B cell (primary cell): ENCODE measurements at regions not wholly inside any gene's neighbourhood (a gene's known extent, or its start where the extent isn't known, plus 50 kb on each side); places are given as distances from the start of the nearest gene placed in this dataset.

ENCODE experiments used
- EZH2 ChIP-seq: IDR thresholded peaks from 2 replicates; pipeline ENCODE4 v1.6.1; 2012; ENCODE audit warnings: borderline replicate concordance, low read depth, mild to moderate bottlenecking, moderate library complexity, low read length; ENCODE audit not compliant: insufficient read depth, poor library complexity, severe bottlenecking
- TF ChIP-seq, protein P1 (sequence below): fragments of 200-600 bp; IDR thresholded peaks from one replicate; pipeline ENCODE4 v1.8.0; 2022; ENCODE audit warnings: antibody characterized with exemption, mild to moderate bottlenecking

DNA sequence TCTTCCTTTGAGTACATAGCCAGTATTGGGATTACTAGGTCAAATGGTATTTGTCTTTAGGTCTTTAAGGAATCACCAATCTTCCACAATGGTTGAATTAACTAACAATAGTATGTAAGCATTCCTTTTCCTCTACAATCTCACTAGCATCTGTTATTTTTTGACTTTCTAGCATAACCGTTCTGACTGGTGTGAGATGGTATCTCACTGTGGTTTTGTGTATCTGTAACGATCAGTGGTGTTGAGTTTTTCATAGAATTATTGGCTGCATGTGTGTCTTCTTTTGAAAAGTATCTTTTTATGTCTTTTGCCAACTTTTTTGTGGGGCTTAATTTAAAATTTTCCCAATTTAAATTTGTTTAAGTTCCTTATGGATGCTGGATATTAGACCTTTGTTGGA lies 81.5 kb upstream of the ASTN2 start:
- TF ChIP-seq, protein P1, sequence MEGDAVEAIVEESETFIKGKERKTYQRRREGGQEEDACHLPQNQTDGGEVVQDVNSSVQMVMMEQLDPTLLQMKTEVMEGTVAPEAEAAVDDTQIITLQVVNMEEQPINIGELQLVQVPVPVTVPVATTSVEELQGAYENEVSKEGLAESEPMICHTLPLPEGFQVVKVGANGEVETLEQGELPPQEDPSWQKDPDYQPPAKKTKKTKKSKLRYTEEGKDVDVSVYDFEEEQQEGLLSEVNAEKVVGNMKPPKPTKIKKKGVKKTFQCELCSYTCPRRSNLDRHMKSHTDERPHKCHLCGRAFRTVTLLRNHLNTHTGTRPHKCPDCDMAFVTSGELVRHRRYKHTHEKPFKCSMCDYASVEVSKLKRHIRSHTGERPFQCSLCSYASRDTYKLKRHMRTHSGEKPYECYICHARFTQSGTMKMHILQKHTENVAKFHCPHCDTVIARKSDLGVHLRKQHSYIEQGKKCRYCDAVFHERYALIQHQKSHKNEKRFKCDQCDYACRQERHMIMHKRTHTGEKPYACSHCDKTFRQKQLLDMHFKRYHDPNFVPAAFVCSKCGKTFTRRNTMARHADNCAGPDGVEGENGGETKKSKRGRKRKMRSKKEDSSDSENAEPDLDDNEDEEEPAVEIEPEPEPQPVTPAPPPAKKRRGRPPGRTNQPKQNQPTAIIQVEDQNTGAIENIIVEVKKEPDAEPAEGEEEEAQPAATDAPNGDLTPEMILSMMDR = no peak
- TF ChIP-seq EZH2 = no peak
